ENCODE measurements at regions not wholly inside any gene's neighbourhood (a gene's known extent, or its start where the extent isn't known, plus 50 kb on each side); places are given as distances from the start of the nearest gene placed in this dataset.

GRCh38 chr2:63661076-63661475 lies 72.3 kb downstream of the MDH1 start:
- TF ChIP-seq CTCF (IDR thresholded peaks at IDR 0.05), result no peak
- TF ChIP-seq EP300 (IDR thresholded peaks at IDR 0.05), result no peak
- no peak for TF ChIP-seq POLR2AphosphoS5 (IDR thresholded peaks at IDR 0.05)
